ENCODE measurements at regions not wholly inside any gene's neighbourhood (a gene's known extent, or its start where the extent isn't known, plus 50 kb on each side); places are given as distances from the start of the nearest gene placed in this dataset.
A peak's percentile ranks its signal among the peaks of the same experiment; 100 is the strongest.

GRCh38 chr3:64935971-64936370 is 248.2 kb upstream of the ADAMTS9 start:
- H3K27me3 ChIP-seq: no peaks in the 10 kb centered on the region
- peaks cover 0 to 10% (median 7%) of the 10 kb centered on the region in 4 donors for H3K9me3 ChIP-seq
- WGBS: 26% methylated on average over 2 of the region's 2 CpGs
- H3K36me3 ChIP-seq: peaks cover 0 to 5% (median 0%) of the 10 kb centered on the region in 4 donors
- no peak for DNase-seq (ENCODE audit: extremely low spot score)
- H3K4me3 ChIP-seq: no peak overlapping the region
- TF ChIP-seq POLR2A (IDR thresholded peaks at IDR 0.05; ENCODE audit: low read depth) (no peak), CTCF (IDR thresholded peaks at IDR 0.05) (no peak), EP300 (IDR thresholded peaks at IDR 0.05) (no peak), POLR2AphosphoS5 (IDR thresholded peaks at IDR 0.05) (no peak)
- intact Hi-C loops (cut with DNase I): no loop called here
- peak overlapping the region in 1 of 4 donors; percentile 44 for H3K27ac ChIP-seq (replicated peaks in 1 of 4)
- H3K4me1 ChIP-seq: peaks cover 0 to 21% (median 12%) of the 10 kb centered on the region in 4 donors

GRCh38 chr3:64932666-64933342 is 245.0 kb upstream of the ADAMTS9 start:
- Histone ChIP-seq H3K27me3 (no peaks in the 10 kb centered on the region), H3K36me3 (peaks cover 0 to 5% (median 0%) of the 10 kb centered on the region in 4 donors), H3K27ac (replicated peaks in 1 of 4) (no peak overlapping the region), H3K4me1 (peaks cover 8 to 21% (median 12%) of the 10 kb centered on the region in 4 donors), H3K4me3 (no peak overlapping the region), H3K9me3 (peaks cover 0 to 10% (median 7%) of the 10 kb centered on the region in 4 donors)
- TF ChIP-seq POLR2A (IDR thresholded peaks at IDR 0.05; ENCODE audit: low read depth) (no peak), POLR2AphosphoS5 (IDR thresholded peaks at IDR 0.05) (no peak), EP300 (IDR thresholded peaks at IDR 0.05) (no peak), CTCF (IDR thresholded peaks at IDR 0.05) (no peak)
- 94% methylated on average over 8 of the region's 8 CpGs for WGBS
- DNase-seq (ENCODE audit: extremely low spot score): no peak
- intact Hi-C loops (cut with DNase I): no loop called here

GRCh38 chr3:64932016-64932518 is 244.3 kb upstream of the ADAMTS9 start:
- peaks cover 0 to 10% (median 7%) of the 10 kb centered on the region in 4 donors for H3K9me3 ChIP-seq
- TF ChIP-seq POLR2AphosphoS5 (IDR thresholded peaks at IDR 0.05): no peak
- no peak for TF ChIP-seq EP300 (IDR thresholded peaks at IDR 0.05)
- TF ChIP-seq POLR2A (IDR thresholded peaks at IDR 0.05; ENCODE audit: low read depth): no peak
- no peak for TF ChIP-seq CTCF (IDR thresholded peaks at IDR 0.05)
- peaks cover 8 to 21% (median 12%) of the 10 kb centered on the region in 4 donors for H3K4me1 ChIP-seq
- DNase-seq (ENCODE audit: extremely low spot score): no peak
- no peak overlapping the region for H3K27ac ChIP-seq (replicated peaks in 1 of 4)
- H3K27me3 ChIP-seq: no peaks in the 10 kb centered on the region
- H3K36me3 ChIP-seq: peaks cover 0 to 5% (median 0%) of the 10 kb centered on the region in 4 donors
- intact Hi-C loops (cut with DNase I): no loop called here
- H3K4me3 ChIP-seq: no peak overlapping the region
- WGBS: 91% methylated on average over 2 of the region's 2 CpGs

GRCh38 chr3:64930891-64931290 is 243.1 kb upstream of the ADAMTS9 start:
- DNase-seq (ENCODE audit: extremely low spot score): no peak
- no peak overlapping the region for H3K27ac ChIP-seq (replicated peaks in 1 of 4)
- peaks cover 3 to 11% (median 5%) of the 10 kb centered on the region in 4 donors for H3K4me1 ChIP-seq
- no peaks in the 10 kb centered on the region for H3K27me3 ChIP-seq
- intact Hi-C loops (cut with DNase I): no loop called here
- TF ChIP-seq CTCF (IDR thresholded peaks at IDR 0.05) (no peak), EP300 (IDR thresholded peaks at IDR 0.05) (no peak), POLR2A (IDR thresholded peaks at IDR 0.05; ENCODE audit: low read depth) (no peak), POLR2AphosphoS5 (IDR thresholded peaks at IDR 0.05) (no peak)
- 92% methylated on average over 2 of the region's 2 CpGs for WGBS
- H3K36me3 ChIP-seq: peaks cover 0 to 5% (median 0%) of the 10 kb centered on the region in 4 donors
- no peak overlapping the region for H3K4me3 ChIP-seq
- H3K9me3 ChIP-seq: peaks cover 0 to 10% (median 7%) of the 10 kb centered on the region in 4 donors
